ENCODE measurements at regions not wholly inside any gene's neighbourhood (a gene's known extent, or its start where the extent isn't known, plus 50 kb on each side); places are given as distances from the start of the nearest gene placed in this dataset.
"Not testable (repeated sequence)": the region's sequence is repeated elsewhere in the genome, so short reads cannot be mapped to it uniquely, and the experiment has no call there.

DNA sequence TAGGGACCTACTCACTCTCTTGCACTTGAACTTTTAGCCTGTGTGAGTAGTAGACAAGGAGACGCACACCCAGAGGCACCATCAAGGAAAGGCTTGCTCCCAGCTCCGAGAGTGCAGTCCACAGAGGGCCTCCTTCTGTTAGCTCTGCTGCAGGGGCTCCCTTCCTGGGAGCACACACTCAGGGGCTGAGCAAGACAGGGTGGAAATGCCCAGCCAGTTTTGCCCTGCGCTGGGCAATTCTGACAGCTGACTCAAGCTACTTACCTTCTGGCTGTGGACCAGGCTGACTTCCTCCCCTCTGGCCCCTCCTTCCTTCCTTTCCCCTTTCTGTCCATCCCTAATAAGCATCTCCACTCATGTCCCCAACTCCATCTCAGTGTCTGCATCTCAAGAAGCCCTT, 449.1 kb downstream of the PTPRU start:
- Mint-ChIP-seq H3K27me3 (ENCODE audit: low read depth) (no peaks in the 10 kb centered on the region), H3K4me1 (ENCODE audit: low read depth) (peaks cover 7% of the 10 kb centered on the region), H3K36me3 (ENCODE audit: low read depth) (no peaks in the 10 kb centered on the region), H3K27ac (no peak overlapping the region), H3K4me3 (no peak overlapping the region), H3K9me3 (no peaks in the 10 kb centered on the region)
- DNase-seq (ENCODE audit: low spot score), result no peak

DNA sequence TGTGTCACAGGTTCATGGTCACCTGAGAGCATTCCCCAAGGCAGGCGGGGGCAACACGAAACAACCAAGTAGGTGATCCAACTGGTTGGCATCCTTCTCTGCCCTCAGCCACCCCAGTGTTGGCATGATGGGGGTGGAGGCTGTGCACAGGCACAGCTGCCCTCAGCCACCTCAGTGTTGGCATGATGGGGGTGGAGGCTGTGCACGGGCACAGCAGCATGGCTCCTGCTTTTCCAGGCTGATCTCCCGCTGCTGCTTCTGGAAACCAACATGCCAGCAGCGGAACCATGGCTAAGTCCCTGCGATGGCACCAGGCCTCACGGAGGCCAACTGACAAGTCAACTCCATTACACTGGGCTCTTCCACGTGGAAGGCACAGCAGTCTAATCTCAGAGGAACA, 447.8 kb downstream of the PTPRU start:
- H3K27ac Mint-ChIP-seq, result no peak overlapping the region
- no peaks in the 10 kb centered on the region for H3K27me3 Mint-ChIP-seq (ENCODE audit: low read depth)
- no peaks in the 10 kb centered on the region for H3K36me3 Mint-ChIP-seq (ENCODE audit: low read depth)
- no peaks in the 10 kb centered on the region for H3K9me3 Mint-ChIP-seq
- H3K4me1 Mint-ChIP-seq (ENCODE audit: low read depth), result peaks cover 7% of the 10 kb centered on the region
- DNase-seq (ENCODE audit: low spot score), result no peak
- no peak overlapping the region for H3K4me3 Mint-ChIP-seq

GRCh38 chr1:29683472-29683871, 447.1 kb downstream of the PTPRU start:
- DNase-seq (ENCODE audit: low spot score), result no peak
- Mint-ChIP-seq H3K36me3 (ENCODE audit: low read depth) (no peaks in the 10 kb centered on the region), H3K4me3 (no peak overlapping the region), H3K27ac (no peak overlapping the region), H3K9me3 (no peaks in the 10 kb centered on the region), H3K27me3 (ENCODE audit: low read depth) (no peaks in the 10 kb centered on the region), H3K4me1 (ENCODE audit: low read depth) (peaks cover 5% of the 10 kb centered on the region)

DNA sequence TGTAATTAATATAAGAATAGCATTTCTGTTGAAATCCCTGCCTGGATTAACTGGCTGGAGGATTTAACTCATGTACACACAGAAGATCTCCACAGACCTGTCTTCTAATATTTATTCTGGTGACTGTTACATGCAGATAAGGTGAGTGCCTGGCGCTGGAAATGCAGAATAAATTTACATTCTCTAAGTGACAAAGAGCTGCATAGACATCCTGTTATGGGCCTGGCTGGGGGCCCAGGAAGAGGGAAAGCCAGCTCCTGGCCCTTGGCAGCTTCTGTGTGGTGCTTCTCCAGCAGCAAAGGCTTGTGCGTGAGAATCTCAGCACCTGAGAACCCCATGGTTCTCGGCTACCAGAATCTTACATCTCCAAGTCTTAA, 446.6 kb downstream of the PTPRU start:
- H3K4me1 Mint-ChIP-seq (ENCODE audit: low read depth), result no peaks in the 10 kb centered on the region
- H3K9me3 Mint-ChIP-seq, result no peaks in the 10 kb centered on the region
- no peaks in the 10 kb centered on the region for H3K36me3 Mint-ChIP-seq (ENCODE audit: low read depth)
- DNase-seq (ENCODE audit: low spot score), result no peak
- H3K4me3 Mint-ChIP-seq, result no peak overlapping the region
- H3K27ac Mint-ChIP-seq, result no peak overlapping the region
- no peaks in the 10 kb centered on the region for H3K27me3 Mint-ChIP-seq (ENCODE audit: low read depth)

GRCh38 chr1:29682171-29682918, 446.0 kb downstream of the PTPRU start:
- DNase-seq (ENCODE audit: low spot score), result no peak
- Mint-ChIP-seq H3K4me3 (no peak overlapping the region), H3K27me3 (ENCODE audit: low read depth) (no peaks in the 10 kb centered on the region), H3K36me3 (ENCODE audit: low read depth) (no peaks in the 10 kb centered on the region), H3K4me1 (ENCODE audit: low read depth) (no peaks in the 10 kb centered on the region), H3K9me3 (no peaks in the 10 kb centered on the region), H3K27ac (no peak overlapping the region)

DNA sequence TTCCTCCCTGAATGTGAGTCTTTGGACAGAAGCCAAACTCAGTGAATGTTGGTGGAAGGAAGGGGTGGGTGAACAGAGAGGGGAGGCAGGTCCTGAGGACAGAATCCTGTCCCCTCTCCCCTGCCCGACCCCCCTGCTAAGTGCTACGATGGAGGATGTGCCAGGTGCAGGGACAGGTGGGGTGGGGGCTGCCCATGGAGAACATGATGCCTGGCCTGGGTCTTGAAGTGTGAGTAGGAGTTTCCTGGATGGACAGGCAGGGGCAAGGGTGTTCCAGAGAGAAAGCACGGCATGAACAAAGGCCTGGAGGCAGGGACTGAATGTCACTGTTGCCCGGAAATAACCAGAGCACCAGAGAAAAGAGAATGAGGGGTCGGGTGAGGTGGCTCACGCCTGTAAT, 445.1 kb downstream of the PTPRU start:
- H3K9me3 Mint-ChIP-seq; H3K27ac Mint-ChIP-seq; H3K36me3 Mint-ChIP-seq (ENCODE audit: low read depth); H3K4me1 Mint-ChIP-seq (ENCODE audit: low read depth); H3K4me3 Mint-ChIP-seq; H3K27me3 Mint-ChIP-seq (ENCODE audit: low read depth); DNase-seq (ENCODE audit: low spot score): not testable (repeated sequence)

GRCh38 chr1:29679828-29680558, 443.7 kb downstream of the PTPRU start:
- DNase-seq (ENCODE audit: low spot score), result no peak
- Mint-ChIP-seq H3K36me3 (ENCODE audit: low read depth) (no peaks in the 10 kb centered on the region), H3K9me3 (no peaks in the 10 kb centered on the region), H3K4me3 (no peak overlapping the region), H3K4me1 (ENCODE audit: low read depth) (no peaks in the 10 kb centered on the region), H3K27me3 (ENCODE audit: low read depth) (no peaks in the 10 kb centered on the region), H3K27ac (no peak overlapping the region)

DNA sequence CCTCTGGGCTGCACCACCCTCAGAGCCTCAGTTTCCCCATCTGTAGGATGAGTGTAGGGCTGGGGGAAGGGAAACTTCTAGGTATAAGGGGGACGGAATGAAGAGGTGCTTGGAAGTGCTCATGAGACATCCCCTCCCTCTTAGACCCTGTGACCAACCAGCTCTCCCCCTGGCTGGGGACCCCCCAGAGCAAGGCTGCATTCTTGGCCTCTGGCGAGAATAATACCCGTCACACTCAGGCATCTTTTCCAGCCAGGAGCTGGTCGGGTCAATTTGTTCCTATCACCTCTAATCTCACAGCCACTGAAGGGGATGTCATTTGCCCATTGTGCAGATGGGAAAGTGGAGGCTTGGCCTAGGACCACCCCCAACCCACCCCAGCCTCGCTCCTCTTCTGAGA, 443.0 kb downstream of the PTPRU start:
- Mint-ChIP-seq H3K27me3 (ENCODE audit: low read depth) (no peaks in the 10 kb centered on the region), H3K9me3 (no peaks in the 10 kb centered on the region), H3K27ac (no peak overlapping the region), H3K4me1 (ENCODE audit: low read depth) (no peaks in the 10 kb centered on the region), H3K4me3 (no peak overlapping the region), H3K36me3 (ENCODE audit: low read depth) (no peaks in the 10 kb centered on the region)
- no peak for DNase-seq (ENCODE audit: low spot score)

DNA sequence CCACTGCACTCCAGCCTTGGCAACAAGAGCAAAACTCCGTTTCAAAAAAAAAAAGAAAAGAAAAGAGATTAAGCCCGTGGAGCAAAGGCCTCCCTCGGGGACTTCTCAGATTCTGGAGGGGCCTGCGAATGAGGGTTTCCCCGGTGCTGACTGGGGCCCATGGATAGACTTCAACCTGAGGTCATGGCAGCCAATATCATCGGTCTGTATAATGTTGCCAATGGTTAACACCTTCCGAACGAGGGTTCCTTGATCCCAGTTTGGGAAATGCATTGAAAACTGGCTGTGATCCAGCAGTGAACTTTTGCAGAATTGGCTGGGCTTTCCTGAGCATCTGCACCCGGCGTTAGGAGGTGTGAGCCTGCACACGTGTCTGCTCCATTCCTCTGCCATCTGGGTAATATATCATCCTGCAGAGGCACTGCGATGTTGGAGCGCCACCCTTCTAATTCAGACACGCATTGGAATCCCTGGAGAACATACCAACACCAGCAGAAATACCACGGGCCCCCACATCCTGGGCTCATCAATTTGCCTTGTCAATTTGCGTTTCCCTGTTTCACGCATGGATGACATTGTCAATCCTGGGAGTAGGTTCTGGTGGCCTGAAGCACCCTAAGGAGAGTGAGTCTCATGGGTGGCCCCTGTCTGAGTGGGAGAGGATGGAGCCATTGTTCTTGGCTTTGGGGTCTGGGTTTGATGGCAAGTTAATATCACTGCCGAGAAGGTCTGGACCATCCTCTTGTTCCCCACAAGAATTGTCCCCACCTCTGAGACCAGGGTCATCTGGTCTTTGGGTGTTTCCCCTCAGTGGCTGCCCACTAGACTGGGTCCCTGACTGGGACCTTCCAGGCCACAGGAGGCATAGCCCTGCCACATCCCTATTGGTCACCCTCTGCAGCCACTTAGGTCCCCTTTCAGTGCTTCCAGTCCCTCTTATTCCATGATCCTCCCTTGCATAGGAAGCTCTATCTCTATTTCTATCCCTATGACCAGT, 441.0 kb downstream of the PTPRU start:
- Mint-ChIP-seq H3K27me3 (ENCODE audit: low read depth) (no peaks in the 10 kb centered on the region), H3K4me1 (ENCODE audit: low read depth) (no peaks in the 10 kb centered on the region), H3K27ac (no peak overlapping the region), H3K4me3 (no peak overlapping the region), H3K36me3 (ENCODE audit: low read depth) (no peaks in the 10 kb centered on the region), H3K9me3 (no peaks in the 10 kb centered on the region)
- no peak for DNase-seq (ENCODE audit: low spot score)

- Mint-ChIP-seq H3K4me1 (ENCODE audit: low read depth) (no peaks in the 10 kb centered on the region), H3K36me3 (ENCODE audit: low read depth) (no peaks in the 10 kb centered on the region), H3K27me3 (ENCODE audit: low read depth) (no peaks in the 10 kb centered on the region), H3K27ac (no peak overlapping the region), H3K9me3 (no peaks in the 10 kb centered on the region), H3K4me3 (no peak overlapping the region)
- DNase-seq (ENCODE audit: low spot score), result no peak
Measured at GRCh38 chr1:29676496-29676895, 440.2 kb downstream of the PTPRU start.

DNA sequence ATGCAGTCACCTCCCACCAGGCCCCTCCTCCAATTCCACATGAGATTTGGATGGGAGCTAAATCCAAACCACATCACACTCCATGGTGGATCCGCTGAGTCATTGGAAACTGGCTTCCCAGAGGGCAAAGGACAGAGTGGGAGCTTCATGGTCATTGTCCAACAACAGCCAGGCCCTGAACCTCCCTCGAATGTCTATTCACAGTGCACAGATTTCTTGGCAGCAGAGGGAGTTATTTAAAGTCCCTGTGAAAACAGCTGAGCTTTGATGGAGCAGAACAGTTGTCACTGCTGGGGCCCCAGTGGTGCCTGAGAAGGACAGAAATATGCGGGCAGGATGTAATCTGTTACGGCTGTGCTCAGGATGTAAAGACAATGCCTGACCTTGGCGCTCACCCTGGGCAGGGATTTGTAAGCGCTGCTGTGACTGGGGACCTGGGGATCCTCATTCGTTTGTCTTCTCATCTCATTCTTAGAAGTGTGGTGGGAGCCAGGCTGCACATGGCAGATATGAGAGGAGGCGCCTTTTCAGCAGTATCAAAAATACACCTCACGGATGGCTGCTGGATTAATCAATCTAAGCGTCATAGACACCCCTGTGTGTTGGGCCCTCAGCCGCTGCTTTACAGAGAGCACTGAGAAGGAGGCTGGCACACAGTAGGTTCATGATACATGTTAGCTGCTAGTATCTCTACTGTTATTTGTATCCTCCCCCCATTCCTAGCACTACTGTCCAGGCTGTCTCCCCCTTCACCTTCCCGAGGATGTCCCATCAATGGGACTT, 439.4 kb downstream of the PTPRU start:
- DNase-seq (ENCODE audit: low spot score), result no peak
- no peaks in the 10 kb centered on the region for H3K9me3 Mint-ChIP-seq
- H3K36me3 Mint-ChIP-seq (ENCODE audit: low read depth), result no peaks in the 10 kb centered on the region
- H3K27me3 Mint-ChIP-seq (ENCODE audit: low read depth), result no peaks in the 10 kb centered on the region
- no peaks in the 10 kb centered on the region for H3K4me1 Mint-ChIP-seq (ENCODE audit: low read depth)
- H3K27ac Mint-ChIP-seq, result no peak overlapping the region
- H3K4me3 Mint-ChIP-seq, result no peak overlapping the region

DNA sequence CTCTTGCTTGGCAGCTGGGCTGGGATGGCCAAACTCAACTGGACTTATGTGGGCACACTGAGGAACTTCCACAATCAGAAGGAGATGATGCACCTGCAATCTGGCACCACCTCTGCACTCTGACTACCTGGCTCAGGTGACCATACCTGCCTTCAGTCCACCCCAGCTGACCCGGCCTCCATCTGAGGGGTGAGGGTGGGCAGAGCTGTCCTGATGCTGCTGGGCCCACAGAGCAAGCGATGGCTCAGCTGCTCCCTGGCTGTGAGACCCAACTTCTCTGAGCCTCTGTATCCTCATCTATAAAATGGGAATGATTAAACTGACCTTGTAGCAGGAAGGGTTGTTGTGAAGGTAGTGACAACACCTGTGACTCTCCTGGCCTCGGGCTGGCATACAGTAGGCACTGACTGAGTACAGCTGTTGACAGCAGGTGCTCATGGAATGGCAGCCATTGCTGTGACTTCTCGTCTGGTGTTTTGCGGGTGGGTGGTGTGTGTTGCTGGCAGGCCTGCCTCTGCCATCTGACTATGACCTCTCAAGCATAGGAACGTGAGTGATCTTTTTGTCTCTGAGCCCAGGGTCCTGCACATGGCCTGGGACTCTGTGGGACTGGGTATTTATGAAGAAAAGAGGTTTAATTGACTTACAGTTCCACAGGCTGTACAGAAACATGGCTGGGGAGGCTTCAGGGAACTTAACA, 438.5 kb downstream of the PTPRU start:
- Mint-ChIP-seq H3K4me1 (ENCODE audit: low read depth) (no peaks in the 10 kb centered on the region), H3K4me3 (no peak overlapping the region), H3K27ac (no peak overlapping the region), H3K27me3 (ENCODE audit: low read depth) (no peaks in the 10 kb centered on the region), H3K36me3 (ENCODE audit: low read depth) (no peaks in the 10 kb centered on the region), H3K9me3 (no peaks in the 10 kb centered on the region)
- no peak for DNase-seq (ENCODE audit: low spot score)
